Adrenal gland (tissue), 9 donors: ENCODE measurements at regions not wholly inside any gene's neighbourhood (a gene's known extent, or its start where the extent isn't known, plus 50 kb on each side); places are given as distances from the start of the nearest gene placed in this dataset.
"Not testable (repeated sequence)": the region's sequence is repeated elsewhere in the genome, so short reads cannot be mapped to it uniquely, and the experiment has no call there.

ENCODE experiments used
- DNase-seq, 7 donors: peaks; one replicate each; pipeline ENCODE4 v3.0.0-alpha.2; 2019 to 2020
- H3K27ac ChIP-seq, 5 donors: fragments of 200-600 bp; sonication (generic) in 4 of 5; 1 replicate in 3 of 5; 2 replicates in 2 of 5; pipeline versions ENCODE4 v1.5.1 to v1.8.0; 2016 to 2020; ENCODE audit warnings: mild to moderate bottlenecking in 1 of 5
- H3K27me3 ChIP-seq: fragments of 200-600 bp; 2 replicates; pipeline ENCODE4 v1.8.0; 2021
- H3K36me3 ChIP-seq, 2 donors: fragments of 200-600 bp; replicated peaks in 1 of 2; 1 replicate in 1 of 2; 2 replicates in 1 of 2; pipeline versions ENCODE4 v1.5.1 to v1.8.0; 2018 to 2022
- H3K4me1 ChIP-seq, 2 donors: fragments of 200-600 bp; replicated peaks in 1 of 2; 1 replicate in 1 of 2; 2 replicates in 1 of 2; pipeline versions ENCODE4 v1.5.1 to v1.8.0; 2018 to 2021
- H3K4me3 ChIP-seq, 4 donors: fragments of 200-600 bp; sonication (generic) in 3 of 4; one replicate each; pipeline ENCODE4 v1.5.1; 2016 to 2018
- H3K9me3 ChIP-seq, 3 donors: fragments of 200-600 bp; sonication (generic) in 1 of 3; replicated peaks in 1 of 3; 1 replicate in 2 of 3; 2 replicates in 1 of 3; pipeline versions ENCODE4 v1.5.1 to v1.8.0; 2016 to 2021
- POLR2A ChIP-seq, 2 donors: fragments of 450-650 bp; IDR thresholded peaks; one replicate each; pipeline ENCODE4 v1.6.1; 2017; ENCODE audit warnings: antibody characterized with exemption in 2 of 2, mild to moderate bottlenecking in 2 of 2, moderate library complexity in 1 of 2
- WGBS, 4 donors: extraction: QIAGEN DNeasy Blood & Tissue Kit in 2 of 4; methylation state at CpG; one replicate each; pipeline versions ENCODE4 v1.1.5 to v1.1.7; 2013 to 2017; 5-methylcytosine and 5-hydroxymethylcytosine counted together
- intact Hi-C, 2 donors: fragments of 100-400 bp; cut with DNase I; formaldehyde crosslinking; loops; one replicate each; pipeline versions ENCODE4 v1.14.1 to v1.15.0; 2022 to 2023
- TF ChIP-seq, protein P1 (sequence below), 6 experiments: fragments of 450-650 bp in 4 of 6; fragments of 200-600 bp in 2 of 6; sonication (generic) in 1 of 6; IDR thresholded peaks; 1 replicate in 5 of 6; 2 replicates in 1 of 6; pipeline versions ENCODE4 v1.5.1 to v1.8.0; 2016 to 2021; ENCODE audit warnings: antibody characterized with exemption in 6 of 6, mild to moderate bottlenecking in 2 of 6, moderate library complexity in 1 of 6
- donor health status: healthy with polysubstance abuse.
- donor health status: Bipolar disorder and iron deficiency.
- donor health status: DM: yes; HTN: yes; CAD: no.
- donor health status: DM: no; HTN: no; CAD: no.
- donor health status: DM: no; HTN: no; CAD: no.

DNA sequence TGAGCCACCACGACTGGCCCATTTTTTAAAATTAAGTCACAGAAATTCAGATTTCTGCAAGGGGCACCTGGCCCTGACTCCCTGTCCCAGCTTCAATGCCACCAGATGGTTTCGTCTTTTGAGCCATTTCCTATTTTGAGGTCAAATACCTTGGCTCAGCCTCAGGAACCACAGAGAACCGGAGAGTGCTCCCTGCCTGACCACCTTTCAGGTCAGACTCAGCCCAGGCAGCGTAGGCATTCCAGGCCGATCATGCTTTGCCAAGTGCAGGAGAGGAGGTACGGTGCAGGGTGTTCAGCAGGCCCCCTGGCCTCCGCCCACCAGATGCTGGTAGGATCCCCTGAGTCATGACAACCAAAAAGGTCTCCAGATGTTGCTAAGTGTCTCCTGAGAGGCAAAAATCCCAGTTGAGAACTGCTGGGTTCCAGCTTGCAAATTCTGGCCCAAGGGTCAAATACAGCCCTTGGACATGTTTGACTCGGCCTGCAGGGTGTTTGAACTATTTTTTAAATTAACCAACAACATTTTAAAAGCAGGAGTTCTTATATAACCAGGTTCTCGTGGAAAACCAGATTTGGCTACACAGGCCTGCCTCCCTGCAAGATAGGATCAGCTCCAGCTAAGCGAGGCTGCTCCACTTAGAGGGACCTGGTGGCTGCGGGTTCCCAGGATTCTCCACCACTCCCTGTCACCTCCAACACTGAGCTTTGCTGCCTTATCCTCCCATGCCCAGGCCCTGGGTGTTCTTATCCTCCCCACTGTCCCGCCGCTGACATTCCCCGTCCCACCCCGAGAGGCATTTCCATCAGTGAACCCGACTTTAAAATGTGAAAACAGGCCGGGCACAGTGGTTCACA is 61.9 kb upstream of the TARDBP start:
- no peaks in the 10 kb centered on the region for H3K4me1 ChIP-seq
- H3K27me3 ChIP-seq = no peaks in the 10 kb centered on the region
- 76 to 89% (median 86%) methylated on average over 13 to 17 of the region's 17 CpGs for WGBS, 4 donors
- no peak for DNase-seq
- TF ChIP-seq, protein P1, sequence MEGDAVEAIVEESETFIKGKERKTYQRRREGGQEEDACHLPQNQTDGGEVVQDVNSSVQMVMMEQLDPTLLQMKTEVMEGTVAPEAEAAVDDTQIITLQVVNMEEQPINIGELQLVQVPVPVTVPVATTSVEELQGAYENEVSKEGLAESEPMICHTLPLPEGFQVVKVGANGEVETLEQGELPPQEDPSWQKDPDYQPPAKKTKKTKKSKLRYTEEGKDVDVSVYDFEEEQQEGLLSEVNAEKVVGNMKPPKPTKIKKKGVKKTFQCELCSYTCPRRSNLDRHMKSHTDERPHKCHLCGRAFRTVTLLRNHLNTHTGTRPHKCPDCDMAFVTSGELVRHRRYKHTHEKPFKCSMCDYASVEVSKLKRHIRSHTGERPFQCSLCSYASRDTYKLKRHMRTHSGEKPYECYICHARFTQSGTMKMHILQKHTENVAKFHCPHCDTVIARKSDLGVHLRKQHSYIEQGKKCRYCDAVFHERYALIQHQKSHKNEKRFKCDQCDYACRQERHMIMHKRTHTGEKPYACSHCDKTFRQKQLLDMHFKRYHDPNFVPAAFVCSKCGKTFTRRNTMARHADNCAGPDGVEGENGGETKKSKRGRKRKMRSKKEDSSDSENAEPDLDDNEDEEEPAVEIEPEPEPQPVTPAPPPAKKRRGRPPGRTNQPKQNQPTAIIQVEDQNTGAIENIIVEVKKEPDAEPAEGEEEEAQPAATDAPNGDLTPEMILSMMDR (IDR thresholded peaks at IDR 0.05) = no peak
- TF ChIP-seq POLR2A (IDR thresholded peaks at IDR 0.05) = no peak
- H3K9me3 ChIP-seq = no peaks in the 10 kb centered on the region
- H3K36me3 ChIP-seq = no peaks in the 10 kb centered on the region
- no peak overlapping the region for H3K4me3 ChIP-seq
- intact Hi-C loops = no loop called here
- no peak overlapping the region for H3K27ac ChIP-seq

DNA sequence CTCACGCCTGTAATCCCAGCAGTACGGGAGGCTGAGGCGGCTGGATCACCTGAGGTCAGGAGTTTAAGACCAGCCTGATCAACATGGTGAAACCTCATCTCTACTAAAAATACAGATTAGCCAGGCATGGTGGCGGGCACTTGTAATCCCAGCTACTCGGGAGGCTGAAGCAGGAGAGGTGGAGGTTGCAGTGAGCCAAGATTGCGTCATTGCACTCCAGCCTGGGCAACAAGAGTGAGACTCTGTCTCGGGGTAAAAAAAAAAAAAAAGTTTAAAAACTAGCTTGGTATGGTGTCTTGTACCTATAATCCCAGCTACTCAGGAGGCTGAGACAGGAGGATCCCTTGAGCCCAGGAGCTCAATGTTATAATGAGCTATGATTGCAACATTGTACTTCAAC is 61.2 kb upstream of the TARDBP start:
- WGBS, 4 donors = 89 to 92% (median 90%) methylated on average over 7 of the region's 7 CpGs
- intact Hi-C loops, DNase-seq, H3K27ac ChIP-seq, H3K4me1 ChIP-seq, H3K27me3 ChIP-seq, H3K4me3 ChIP-seq, H3K9me3 ChIP-seq, H3K36me3 ChIP-seq: not testable (repeated sequence)

DNA sequence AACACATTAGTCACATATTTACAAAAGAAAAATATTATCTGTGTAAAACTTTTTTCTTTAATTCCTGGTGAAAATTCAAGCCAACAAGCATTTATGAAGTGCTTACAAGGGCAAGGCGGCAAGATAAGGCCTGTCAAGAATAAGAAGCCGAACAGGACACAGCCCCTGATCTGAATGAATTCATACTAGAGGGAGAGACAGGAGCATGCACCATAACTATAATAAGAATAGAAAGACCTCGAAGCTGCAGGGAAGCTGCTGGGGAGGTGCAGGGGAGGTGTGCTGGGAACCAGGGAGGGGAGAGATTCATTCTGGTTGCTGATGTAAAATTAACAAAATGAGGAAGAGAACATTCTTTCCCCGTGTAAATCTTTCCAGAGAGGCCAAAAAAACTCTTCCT is 60.5 kb upstream of the TARDBP start:
- no peaks in the 10 kb centered on the region for H3K36me3 ChIP-seq
- no peaks in the 10 kb centered on the region for H3K27me3 ChIP-seq
- 44 to 58% (median 53%) methylated on average over 4 of the region's 4 CpGs for WGBS, 4 donors
- H3K27ac ChIP-seq = no peak overlapping the region
- DNase-seq = no peak
- H3K4me3 ChIP-seq = no peak overlapping the region
- no peaks in the 10 kb centered on the region for H3K4me1 ChIP-seq
- no peak for TF ChIP-seq POLR2A (IDR thresholded peaks at IDR 0.05)
- intact Hi-C loops = no loop called here
- no peaks in the 10 kb centered on the region for H3K9me3 ChIP-seq

DNA sequence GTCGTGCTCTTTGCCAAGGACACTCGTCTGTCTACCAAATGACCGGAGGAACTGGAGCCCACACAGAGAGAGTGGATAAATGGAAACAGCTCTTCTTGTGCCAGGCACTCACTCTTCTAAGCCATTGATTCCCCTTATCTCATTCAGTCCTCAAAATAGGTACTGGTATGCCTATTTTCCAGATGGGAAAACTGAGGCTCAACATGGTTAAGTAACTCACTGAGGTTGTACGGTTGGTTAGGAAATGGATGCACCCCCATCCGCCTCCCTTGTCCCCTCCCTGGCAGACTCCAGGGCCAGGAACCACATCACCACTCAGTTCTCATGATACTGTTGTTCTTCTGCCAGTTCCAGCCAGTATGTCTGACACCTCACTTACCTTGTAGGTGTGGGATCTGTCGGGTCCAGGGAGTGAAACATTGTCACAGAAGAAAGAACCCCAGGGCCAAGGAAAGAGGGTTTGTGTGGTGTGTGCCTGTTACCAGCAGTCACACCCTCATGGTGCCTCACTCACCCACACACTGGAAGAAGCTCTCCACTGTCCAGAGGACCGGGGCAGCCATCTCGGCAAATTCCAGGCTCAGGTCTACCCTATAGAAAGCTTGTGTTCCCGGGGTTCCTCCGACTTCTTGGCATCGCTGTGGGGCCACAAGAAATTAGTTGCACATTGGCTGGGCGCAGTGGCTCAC is 58.8 kb upstream of the TARDBP start:
- Histone ChIP-seq H3K27me3 (no peaks in the 10 kb centered on the region), H3K9me3 (no peaks in the 10 kb centered on the region), H3K4me3 (no peak overlapping the region), H3K4me1 (no peaks in the 10 kb centered on the region), H3K36me3 (no peaks in the 10 kb centered on the region), H3K27ac (no peak overlapping the region)
- DNase-seq = no peak
- WGBS, 4 donors = 70 to 89% (median 78%) methylated on average over 6 to 12 of the region's 12 CpGs
- intact Hi-C loops = no loop called here
- no peak for TF ChIP-seq POLR2A (IDR thresholded peaks at IDR 0.05)
- TF ChIP-seq, protein P1 (IDR thresholded peaks at IDR 0.05) = no peak

DNA sequence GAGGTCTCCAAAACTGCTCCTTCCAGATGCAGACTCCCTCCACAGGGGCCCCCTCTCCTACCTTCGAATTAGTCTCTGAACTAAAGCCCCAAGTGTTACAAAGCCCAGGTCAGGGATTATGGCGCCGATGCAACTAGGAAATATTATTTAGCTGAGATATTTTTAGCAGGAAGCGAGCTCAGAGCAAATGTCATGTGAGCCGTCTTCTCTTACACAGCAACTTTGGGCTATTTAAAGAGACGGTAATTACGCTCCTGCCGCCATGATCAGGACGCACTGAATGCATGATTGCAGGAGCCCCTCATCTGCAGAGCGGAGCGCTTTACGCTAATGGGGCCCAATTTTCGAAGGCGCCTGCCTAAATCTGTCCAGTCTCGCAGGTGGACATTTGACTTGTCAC is 55.3 kb upstream of the TARDBP start:
- TF ChIP-seq, protein P1 (IDR thresholded peaks at IDR 0.05) = no peak
- no peak for TF ChIP-seq POLR2A (IDR thresholded peaks at IDR 0.05)
- intact Hi-C loops = no loop called here
- WGBS, 4 donors = 69 to 79% (median 70%) methylated on average over 14 to 15 of the region's 15 CpGs

More for the DNA sequence above, 55.3 kb upstream of the TARDBP start:
- Histone ChIP-seq H3K4me1 (no peaks in the 10 kb centered on the region), H3K9me3 (no peaks in the 10 kb centered on the region), H3K4me3 (no peak overlapping the region), H3K27me3 (no peaks in the 10 kb centered on the region), H3K27ac (no peak overlapping the region), H3K36me3 (no peaks in the 10 kb centered on the region)
- no peak for DNase-seq
